HG03565 (cell line): ENCODE measurements at regions not wholly inside any gene's neighbourhood (a gene's known extent, or its start where the extent isn't known, plus 50 kb on each side); places are given as distances from the start of the nearest gene placed in this dataset.
"Not testable (repeated sequence)": the region's sequence is repeated elsewhere in the genome, so short reads cannot be mapped to it uniquely, and the experiment has no call there.

Experiments
- ATAC-seq: cut with Tn5 transposase; IDR thresholded peaks from one replicate; pipeline ENCODE4 v1.9.1; 2021; ENCODE audit warnings: mild to moderate bottlenecking, moderate library complexity; ENCODE audit not compliant: unreplicated experiment

GRCh38 chr14:22220427-22220826, 368.6 kb downstream of the DAD1 start:
- ATAC-seq = no peak

GRCh38 chr14:22218728-22219127, 370.3 kb downstream of the DAD1 start:
- ATAC-seq = no peak

- ATAC-seq = no peak
Observed at GRCh38 chr14:22213120-22213519, 375.9 kb downstream of the DAD1 start.

- no peak for ATAC-seq
Observed at GRCh38 chr14:22210906-22211305, 378.1 kb downstream of the DAD1 start.

GRCh38 chr14:22210026-22210425, 379.0 kb downstream of the DAD1 start:
- no peak for ATAC-seq

- no peak for ATAC-seq
Observed at GRCh38 chr14:22203036-22203435, 386.0 kb downstream of the DAD1 start.

GRCh38 chr14:22202313-22202712, 386.7 kb downstream of the DAD1 start:
- ATAC-seq = no peak

GRCh38 chr14:22200977-22201605, 387.9 kb downstream of the DAD1 start:
- peak; percentile 80 for ATAC-seq

- not testable (repeated sequence) for ATAC-seq
Observed at GRCh38 chr14:22200131-22200530, 388.9 kb downstream of the DAD1 start.

GRCh38 chr14:22194664-22195063, 394.4 kb downstream of the DAD1 start:
- ATAC-seq = no peak

- no peak for ATAC-seq
Observed at GRCh38 chr14:22190411-22191191, 398.4 kb downstream of the DAD1 start.

- ATAC-seq = no peak
Observed at GRCh38 chr14:22189881-22190280, 399.1 kb downstream of the DAD1 start.

GRCh38 chr14:22188318-22188717, 400.7 kb downstream of the DAD1 start:
- ATAC-seq = no peak

GRCh38 chr14:22185789-22186188, 403.2 kb downstream of the DAD1 start:
- ATAC-seq = no peak

- ATAC-seq = no peak
Observed at GRCh38 chr14:22185191-22185590, 403.8 kb downstream of the DAD1 start.

- no peak for ATAC-seq
Observed at GRCh38 chr14:22184830-22185168, 404.2 kb downstream of the DAD1 start.

- no peak for ATAC-seq
Observed at GRCh38 chr14:22184157-22184829, 404.7 kb downstream of the DAD1 start.

- no peak for ATAC-seq
Observed at GRCh38 chr14:22180045-22180444, 409.0 kb downstream of the DAD1 start.

- ATAC-seq = no peak
Observed at GRCh38 chr14:22179190-22179589, 409.8 kb downstream of the DAD1 start.

- no peak for ATAC-seq
Observed at GRCh38 chr14:22178333-22178839, 410.6 kb downstream of the DAD1 start.

- ATAC-seq = no peak
Observed at GRCh38 chr14:22177870-22178269, 411.2 kb downstream of the DAD1 start.

GRCh38 chr14:22176957-22177356, 412.1 kb downstream of the DAD1 start:
- ATAC-seq = no peak
